Tibial nerve (tissue), 4 donors: ENCODE measurements at regions not wholly inside any gene's neighbourhood (a gene's known extent, or its start where the extent isn't known, plus 50 kb on each side); places are given as distances from the start of the nearest gene placed in this dataset.

Experiments used
- DNase-seq, 2 donors: peaks; one replicate each; pipeline ENCODE4 v3.0.0-alpha.2; 2019; ENCODE audit warnings: low spot score in 2 of 2
- H3K27ac ChIP-seq, 4 donors: fragments of 200-600 bp; sonication (generic) in 3 of 4; one replicate each; pipeline ENCODE4 v1.5.1; 2017 to 2019; ENCODE audit warnings: mild to moderate bottlenecking in 1 of 4
- H3K27me3 ChIP-seq, 2 donors: fragments of 200-600 bp; sonication (generic) in 1 of 2; one replicate each; pipeline versions ENCODE4 v1.5.1 to v1.6.0; 2017 to 2019
- H3K36me3 ChIP-seq, 3 donors: fragments of 200-600 bp; sonication (generic); one replicate each; pipeline ENCODE4 v1.5.1; 2018 to 2019
- H3K4me1 ChIP-seq, 4 donors: fragments of 200-600 bp; sonication (generic) in 3 of 4; one replicate each; pipeline ENCODE4 v1.5.1; 2017 to 2019
- H3K4me3 ChIP-seq, 4 donors: fragments of 200-600 bp; sonication (generic) in 3 of 4; one replicate each; pipeline ENCODE4 v1.5.1; 2017 to 2019; ENCODE audit warnings: mild to moderate bottlenecking in 1 of 4, moderate library complexity in 1 of 4
- H3K9me3 ChIP-seq, 4 donors: fragments of 200-600 bp; sonication (generic) in 3 of 4; one replicate each; pipeline ENCODE4 v1.5.1; 2017 to 2019
- EP300 ChIP-seq, 2 donors: sonication (generic); formaldehyde crosslinking; IDR thresholded peaks; one replicate each; pipeline ENCODE4 v1.6.1; 2017; ENCODE audit warnings: antibody characterized with exemption in 2 of 2, mild to moderate bottlenecking in 1 of 2
- POLR2A ChIP-seq, 2 donors: fragments of 450-650 bp; IDR thresholded peaks; one replicate each; pipeline ENCODE4 v1.6.1; 2017; ENCODE audit warnings: antibody characterized with exemption in 2 of 2, mild to moderate bottlenecking in 2 of 2, moderate library complexity in 2 of 2
- WGBS, 2 donors: methylation state at CpG; one replicate each; pipeline ENCODE4 v1.1.5; 2018; 5-methylcytosine and 5-hydroxymethylcytosine counted together
- TF ChIP-seq, protein P1 (sequence below), 5 experiments: fragments of 200-600 bp in 3 of 5; fragments of 450-650 bp in 2 of 5; sonication (generic) in 3 of 5; IDR thresholded peaks; one replicate each; pipeline ENCODE4 v1.5.1; 2016 to 2019; ENCODE audit warnings: antibody characterized with exemption in 5 of 5, mild to moderate bottlenecking in 3 of 5, moderate library complexity in 2 of 5

DNA sequence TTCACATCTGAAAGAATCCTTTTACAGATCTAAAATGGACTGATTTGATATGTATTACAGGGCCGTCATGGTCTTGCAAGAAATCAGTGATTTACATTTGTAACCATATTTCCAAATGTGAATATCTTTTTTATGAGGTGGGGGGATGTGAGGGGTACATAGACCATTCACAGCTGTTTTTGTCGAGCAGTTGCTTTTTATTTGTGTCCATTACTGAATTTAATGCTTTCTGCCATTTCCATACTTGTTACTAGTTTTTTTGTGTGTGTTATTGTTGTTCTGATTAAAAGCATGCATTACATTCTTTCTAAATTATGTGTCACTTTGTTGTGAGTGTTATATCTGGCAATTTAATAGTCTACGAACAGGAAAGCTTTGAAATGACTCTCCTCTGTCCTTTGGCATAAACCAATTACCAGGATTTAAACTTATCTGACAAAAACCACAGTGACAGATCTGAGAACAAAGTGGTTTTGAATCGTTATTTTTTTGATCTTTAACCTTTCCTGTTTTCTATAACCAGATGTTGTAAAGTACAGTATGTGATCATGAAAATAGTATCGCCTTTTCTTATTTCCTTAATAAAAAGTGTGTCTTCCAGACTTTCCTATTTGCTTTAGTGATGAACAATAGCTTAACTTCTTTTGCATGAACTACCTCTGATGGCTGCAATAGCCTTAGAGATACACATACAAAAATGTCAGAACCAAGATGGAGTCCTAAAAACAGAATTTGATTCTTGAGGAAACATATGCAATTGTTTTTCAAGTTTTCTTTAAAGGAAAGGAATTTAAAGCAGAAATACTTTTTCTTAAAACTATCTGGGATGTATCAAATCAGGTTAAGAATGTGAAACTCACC, 354.2 kb upstream of the ACVR2A start:
- no peak for DNase-seq
- H3K4me1 ChIP-seq = no peaks in the 10 kb centered on the region
- TF ChIP-seq POLR2A (IDR thresholded peaks at IDR 0.05) (no peak), EP300 (IDR thresholded peaks at IDR 0.05) (no peak)
- TF ChIP-seq, protein P1, sequence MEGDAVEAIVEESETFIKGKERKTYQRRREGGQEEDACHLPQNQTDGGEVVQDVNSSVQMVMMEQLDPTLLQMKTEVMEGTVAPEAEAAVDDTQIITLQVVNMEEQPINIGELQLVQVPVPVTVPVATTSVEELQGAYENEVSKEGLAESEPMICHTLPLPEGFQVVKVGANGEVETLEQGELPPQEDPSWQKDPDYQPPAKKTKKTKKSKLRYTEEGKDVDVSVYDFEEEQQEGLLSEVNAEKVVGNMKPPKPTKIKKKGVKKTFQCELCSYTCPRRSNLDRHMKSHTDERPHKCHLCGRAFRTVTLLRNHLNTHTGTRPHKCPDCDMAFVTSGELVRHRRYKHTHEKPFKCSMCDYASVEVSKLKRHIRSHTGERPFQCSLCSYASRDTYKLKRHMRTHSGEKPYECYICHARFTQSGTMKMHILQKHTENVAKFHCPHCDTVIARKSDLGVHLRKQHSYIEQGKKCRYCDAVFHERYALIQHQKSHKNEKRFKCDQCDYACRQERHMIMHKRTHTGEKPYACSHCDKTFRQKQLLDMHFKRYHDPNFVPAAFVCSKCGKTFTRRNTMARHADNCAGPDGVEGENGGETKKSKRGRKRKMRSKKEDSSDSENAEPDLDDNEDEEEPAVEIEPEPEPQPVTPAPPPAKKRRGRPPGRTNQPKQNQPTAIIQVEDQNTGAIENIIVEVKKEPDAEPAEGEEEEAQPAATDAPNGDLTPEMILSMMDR (IDR thresholded peaks at IDR 0.05) = no peak
- no peaks in the 10 kb centered on the region for H3K36me3 ChIP-seq
- H3K9me3 ChIP-seq = peaks cover 0 to 4% (median 0%) of the 10 kb centered on the region in 4 donors
- no peaks in the 10 kb centered on the region for H3K27me3 ChIP-seq
- H3K27ac ChIP-seq = no peak overlapping the region
- WGBS, 2 donors = 41 to 46% methylated on average over 5 of the region's 5 CpGs
- no peak overlapping the region for H3K4me3 ChIP-seq

DNA sequence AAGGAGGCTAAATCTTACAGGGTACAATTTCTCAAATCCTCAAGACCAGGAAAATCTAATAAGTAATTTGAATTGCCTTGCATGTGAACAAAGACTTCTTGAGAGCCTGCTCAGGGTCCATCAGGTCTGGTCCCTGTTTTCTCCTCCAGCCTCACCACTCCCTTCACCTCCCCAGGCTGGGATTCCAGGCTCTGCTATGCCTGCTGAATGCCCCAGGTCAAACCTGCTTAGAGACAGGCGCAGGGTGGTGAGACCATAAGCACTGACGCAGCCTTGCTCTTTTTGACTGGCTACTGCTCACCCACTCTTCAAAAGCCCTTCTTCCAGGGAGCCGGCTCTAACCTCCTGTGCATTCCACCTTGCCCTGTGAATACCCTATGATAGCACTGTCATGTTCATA, 356.4 kb upstream of the ACVR2A start:
- WGBS, 2 donors = 91 to 98% methylated on average over 3 of the region's 3 CpGs
- no peaks in the 10 kb centered on the region for H3K4me1 ChIP-seq
- no peak overlapping the region for H3K27ac ChIP-seq
- DNase-seq = no peak
- no peaks in the 10 kb centered on the region for H3K27me3 ChIP-seq
- H3K36me3 ChIP-seq = no peaks in the 10 kb centered on the region
- H3K4me3 ChIP-seq = no peak overlapping the region
- TF ChIP-seq POLR2A (IDR thresholded peaks at IDR 0.05) (no peak), EP300 (IDR thresholded peaks at IDR 0.05) (no peak)
- TF ChIP-seq, protein P1 (IDR thresholded peaks at IDR 0.05) = no peak
- no peaks in the 10 kb centered on the region for H3K9me3 ChIP-seq

DNA sequence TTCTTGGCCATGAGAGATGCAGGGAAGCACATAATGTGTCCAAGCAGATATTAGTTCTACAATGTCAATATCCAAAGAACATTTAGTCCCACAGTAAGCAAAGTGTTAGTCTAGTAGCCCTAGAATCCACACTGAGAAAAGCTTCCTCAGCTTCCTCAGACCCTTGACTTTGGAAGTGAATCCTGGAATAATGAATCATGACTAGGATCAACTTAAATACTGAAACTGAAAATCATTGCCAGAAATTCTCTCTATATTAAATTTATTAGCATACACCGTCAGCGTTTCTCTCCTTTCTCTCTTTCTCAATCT, 356.9 kb upstream of the ACVR2A start:
- Histone ChIP-seq H3K4me1 (no peaks in the 10 kb centered on the region), H3K27ac (no peak overlapping the region), H3K4me3 (no peak overlapping the region), H3K27me3 (no peaks in the 10 kb centered on the region), H3K36me3 (no peaks in the 10 kb centered on the region), H3K9me3 (no peaks in the 10 kb centered on the region)
- no peak for DNase-seq
- WGBS, 2 donors = 90 to 93% methylated on average over 2 of the region's 2 CpGs
- TF ChIP-seq POLR2A (IDR thresholded peaks at IDR 0.05) = no peak
- no peak for TF ChIP-seq EP300 (IDR thresholded peaks at IDR 0.05)
- TF ChIP-seq, protein P1 (IDR thresholded peaks at IDR 0.05) = no peak

DNA sequence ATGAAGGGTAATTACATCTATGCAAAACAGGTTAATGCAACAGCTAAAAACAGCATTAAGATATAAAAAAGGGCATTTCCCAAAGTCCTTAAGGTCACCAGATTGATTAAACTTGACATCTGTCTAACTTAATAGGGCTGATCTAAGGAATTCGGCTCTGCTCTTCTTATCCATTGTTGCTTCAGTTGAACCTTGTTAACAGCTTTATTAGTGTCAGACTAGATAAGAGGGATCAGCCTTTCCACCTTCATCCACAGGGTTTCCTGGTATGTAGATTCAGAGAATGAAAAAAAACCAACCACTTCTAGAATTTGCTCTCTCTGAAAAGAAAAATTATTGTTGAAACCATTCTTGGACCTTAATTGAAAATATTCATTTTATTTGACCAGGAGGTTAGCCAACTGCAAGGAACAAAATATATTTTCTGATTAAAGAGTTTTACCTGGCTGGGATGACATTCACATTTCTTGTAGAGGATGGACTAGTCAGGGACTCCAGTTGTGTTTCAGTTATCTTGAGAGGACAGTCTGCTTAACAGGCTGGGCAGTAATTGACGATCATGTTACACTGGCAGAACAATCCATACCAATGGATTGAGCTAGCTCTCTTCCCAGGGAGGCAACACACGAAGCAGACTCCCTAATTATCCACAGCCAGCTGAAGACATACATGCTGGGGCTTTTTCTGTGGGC, 357.4 kb upstream of the ACVR2A start:
- DNase-seq = no peak
- Histone ChIP-seq H3K4me3 (no peak overlapping the region), H3K27ac (no peak overlapping the region), H3K27me3 (no peaks in the 10 kb centered on the region), H3K4me1 (no peaks in the 10 kb centered on the region), H3K9me3 (no peaks in the 10 kb centered on the region), H3K36me3 (no peaks in the 10 kb centered on the region)
- WGBS, 2 donors = 56 to 71% methylated on average over 3 of the region's 3 CpGs
- TF ChIP-seq POLR2A (IDR thresholded peaks at IDR 0.05) (no peak), EP300 (IDR thresholded peaks at IDR 0.05) (no peak)
- TF ChIP-seq, protein P1 (IDR thresholded peaks at IDR 0.05) = no peak

DNA sequence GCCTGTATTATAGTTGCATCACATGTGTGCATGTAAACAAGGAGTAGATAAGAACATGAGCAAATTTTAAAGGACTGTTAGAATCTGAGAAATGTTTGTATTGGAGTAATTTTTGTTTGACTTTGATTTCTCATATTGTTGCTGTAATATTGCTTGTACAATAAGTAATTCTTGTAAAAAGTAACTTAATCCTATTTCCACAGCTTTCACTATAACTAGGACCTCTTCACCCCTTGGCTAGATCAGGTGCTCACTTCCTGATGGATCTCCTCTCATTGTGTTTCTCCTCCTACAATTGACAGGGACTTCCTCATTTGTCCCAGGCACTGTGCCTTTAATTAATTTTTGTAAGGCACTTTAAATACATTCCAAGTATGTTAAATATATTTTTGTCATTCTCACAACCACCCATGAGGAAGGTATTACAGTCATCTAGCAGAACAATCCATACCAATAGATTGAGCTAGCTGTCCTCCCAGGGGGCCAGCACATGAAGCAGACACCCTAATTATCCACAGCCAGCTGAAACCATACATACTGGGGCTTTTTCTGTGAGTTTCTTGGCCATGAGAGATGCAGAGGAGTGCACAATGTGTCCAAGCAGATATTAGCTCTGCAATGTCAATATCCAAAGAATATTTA, 359.5 kb upstream of the ACVR2A start:
- Histone ChIP-seq H3K27me3 (no peaks in the 10 kb centered on the region), H3K9me3 (no peaks in the 10 kb centered on the region), H3K36me3 (no peaks in the 10 kb centered on the region), H3K4me1 (no peaks in the 10 kb centered on the region), H3K27ac (no peak overlapping the region), H3K4me3 (no peak overlapping the region)
- TF ChIP-seq EP300 (IDR thresholded peaks at IDR 0.05) (no peak), POLR2A (IDR thresholded peaks at IDR 0.05) (no peak)
- TF ChIP-seq, protein P1 (IDR thresholded peaks at IDR 0.05) = no peak
- no peak for DNase-seq
